ENCODE measurements at regions not wholly inside any gene's neighbourhood (a gene's known extent, or its start where the extent isn't known, plus 50 kb on each side); places are given as distances from the start of the nearest gene placed in this dataset. TPM values are rescaled to one million over a fixed set of nuclear protein-coding genes. Genes with fewer than 3 reads are reported as not detected.

- Histone ChIP-seq H3K4me3 (no peak overlapping the region), H3K4me1 (no peaks in the 10 kb centered on the region), H3K27ac (no peak overlapping the region), H3K9me3 (no peaks in the 10 kb centered on the region), H3K27me3 (no peaks in the 10 kb centered on the region), H3K36me3 (replicated peaks in 1 of 2; ENCODE audit: insufficient read depth in 1 of 2, low read depth in 2 of 2) (no peaks in the 10 kb centered on the region)
- no peak for TF ChIP-seq POLR2A (IDR thresholded peaks at IDR 0.05)
- no peak for TF ChIP-seq CTCF (IDR thresholded peaks at IDR 0.05)
- WGBS, 2 donors: 44 to 52% methylated on average over 7 of the region's 8 CpGs
- ATAC-seq: no peak
- intact Hi-C loops (cut with DNase I): no loop called here
- DNase-seq: no peak
These were observed 152.0 kb downstream of the BMP7 start for GRCh38 chr20:57114290-57115005.

DNA sequence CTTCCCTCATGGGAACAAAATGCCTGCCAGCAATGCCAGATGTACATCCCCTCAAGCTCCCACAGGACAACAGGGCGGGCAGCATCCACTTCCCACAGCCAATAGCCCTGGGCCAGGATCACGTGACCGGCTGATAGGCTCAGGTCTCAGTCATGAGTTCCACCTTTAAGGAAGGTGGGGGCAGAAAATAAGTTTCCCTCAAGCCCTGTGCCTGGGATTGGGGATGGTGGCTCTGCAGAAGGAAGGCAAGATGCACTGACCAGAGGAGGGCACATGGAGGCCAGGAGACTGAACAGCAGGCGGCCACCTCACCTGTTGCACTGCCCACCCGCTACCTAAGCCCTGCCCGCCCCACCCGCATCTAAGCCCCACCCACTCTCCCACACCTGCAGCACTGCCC is 149.1 kb downstream of the BMP7 start:
- TF ChIP-seq CTCF (IDR thresholded peaks at IDR 0.05) (no peak), POLR2A (IDR thresholded peaks at IDR 0.05) (no peak)
- intact Hi-C loops (cut with DNase I): no loop called here
- Histone ChIP-seq H3K9me3 (no peaks in the 10 kb centered on the region), H3K36me3 (replicated peaks in 1 of 2; ENCODE audit: insufficient read depth in 1 of 2, low read depth in 2 of 2) (no peaks in the 10 kb centered on the region), H3K4me3 (no peak overlapping the region), H3K27ac (no peak overlapping the region), H3K27me3 (no peaks in the 10 kb centered on the region), H3K4me1 (no peaks in the 10 kb centered on the region)
- 74 to 75% methylated on average over 3 to 6 of the region's 7 CpGs for WGBS, 2 donors
- DNase-seq: no peak
- no peak for ATAC-seq

DNA sequence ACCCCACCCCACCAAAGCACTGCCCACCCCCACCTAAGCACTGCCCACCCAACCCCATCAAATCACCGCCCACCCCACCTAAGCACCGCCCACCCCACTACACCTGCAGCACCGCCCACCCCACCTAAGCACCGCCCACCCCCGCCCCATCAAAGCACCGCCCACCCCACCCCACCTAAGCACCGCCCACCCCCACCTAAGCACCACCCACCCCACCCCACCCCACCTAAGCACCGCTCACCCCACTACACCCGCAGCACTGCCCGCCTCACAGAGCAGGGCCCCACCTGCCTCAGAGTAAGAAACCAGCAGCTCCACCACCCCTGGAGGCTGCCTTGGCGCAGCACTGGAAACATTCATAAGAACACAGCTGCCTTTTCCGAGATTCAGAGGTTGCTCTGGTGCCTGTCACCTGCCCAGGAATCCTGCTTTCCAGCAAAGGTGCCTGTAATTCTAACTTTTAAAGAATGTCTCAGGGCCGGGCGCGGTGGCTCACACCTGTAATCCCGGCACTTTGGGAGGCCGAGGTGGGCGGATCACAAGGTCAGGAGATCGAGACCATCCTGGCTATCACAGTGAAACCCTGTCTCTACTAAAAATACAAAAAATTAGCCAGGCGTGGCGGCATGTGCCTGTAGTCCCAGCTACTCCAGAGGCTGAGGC is 148.2 kb downstream of the BMP7 start:
- ATAC-seq: no peak
- TF ChIP-seq POLR2A (IDR thresholded peaks at IDR 0.05): no peak
- no peak for TF ChIP-seq CTCF (IDR thresholded peaks at IDR 0.05)
- intact Hi-C loops (cut with DNase I): no loop called here
- no peaks in the 10 kb centered on the region for H3K4me1 ChIP-seq
- no peak overlapping the region for H3K27ac ChIP-seq
- no peak for DNase-seq
- H3K4me3 ChIP-seq: no peak overlapping the region
- no peaks in the 10 kb centered on the region for H3K9me3 ChIP-seq
- WGBS, 2 donors: 75 to 88% methylated on average over 11 to 13 of the region's 21 CpGs
- H3K36me3 ChIP-seq (replicated peaks in 1 of 2; ENCODE audit: insufficient read depth in 1 of 2, low read depth in 2 of 2): no peaks in the 10 kb centered on the region
- no peaks in the 10 kb centered on the region for H3K27me3 ChIP-seq

Small RNA genes lying in the stretch of these regions (small RNA-seq; reads per million reads assigned to genes)
- not detected for gene RNU6-929P
